ENCODE measurements at regions not wholly inside any gene's neighbourhood (a gene's known extent, or its start where the extent isn't known, plus 50 kb on each side); places are given as distances from the start of the nearest gene placed in this dataset.

DNA sequence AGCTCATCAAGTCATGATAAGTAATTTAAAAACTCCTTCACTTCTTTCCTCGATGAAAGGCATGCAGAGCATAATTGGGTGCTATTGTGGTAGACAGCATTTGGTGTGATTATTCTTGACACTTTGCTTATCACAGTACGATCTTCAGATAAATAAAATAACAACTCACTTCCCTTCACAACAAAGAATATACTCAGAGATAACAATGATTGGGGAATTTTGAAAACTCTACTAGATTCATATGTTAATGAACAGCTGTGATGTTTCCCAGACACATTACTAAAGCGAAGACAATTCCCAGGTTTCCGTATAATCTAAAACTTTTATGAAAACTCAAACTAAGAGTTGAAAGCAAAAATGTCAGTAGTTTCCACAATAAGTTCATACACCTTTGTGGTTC lies 670.6 kb upstream of the EPHA7 start:
- DNase-seq (ENCODE audit: low read depth, low spot score) = no peak
- no peaks in the 10 kb centered on the region for H3K9me2 ChIP-seq (ENCODE audit: insufficient read depth)
- intact Hi-C loops (cut with micrococcal nuclease) = no loop called here
- no peak overlapping the region for H3K27ac ChIP-seq (ENCODE audit: low read depth, low read length)
- no peaks in the 10 kb centered on the region for H3K4me1 ChIP-seq (ENCODE audit: control insufficient read depth in 1 of 2, insufficient read depth in 2 of 2, low read length in 2 of 2)
- no peak for TF ChIP-seq POLR2A (IDR thresholded peaks at IDR 0.05; ENCODE audit: borderline replicate concordance, extremely low read depth, insufficient read depth, insufficient read length)
- no peak for TF ChIP-seq CEBPB (IDR thresholded peaks at IDR 0.05; ENCODE audit: low read depth)
- no peak for TF ChIP-seq CBX3 (IDR thresholded peaks at IDR 0.05; ENCODE audit: low read depth)
- H2AFZ ChIP-seq (ENCODE audit: low read depth, low read length, poor library complexity, severe bottlenecking) = no peak overlapping the region
- no TSS peak for BruUV-seq (replicated peaks)
- H3K4me2 ChIP-seq (ENCODE audit: low read length) = no peak overlapping the region
- no peak for ATAC-seq
- no peaks in the 10 kb centered on the region for H3K27me3 ChIP-seq (ENCODE audit: insufficient read depth, low read length)
- no peaks in the 10 kb centered on the region for H3K36me3 ChIP-seq (ENCODE audit: control insufficient read depth in 1 of 2, insufficient read depth in 2 of 2, low read length in 2 of 2)
- H3K9me3 ChIP-seq (ENCODE audit: control insufficient read depth in 1 of 2, insufficient read depth in 1 of 2, low read depth in 1 of 2, low read length in 2 of 2) = peaks cover 0 to 3% of the 10 kb centered on the region in 2 experiments; a peak in 1 of 4 replicates
- no peak overlapping the region for H3K4me3 ChIP-seq (replicated peaks in 1 of 2; ENCODE audit: low read depth in 1 of 2, low read length in 2 of 2)
- no peaks in the 10 kb centered on the region for H4K20me1 ChIP-seq (ENCODE audit: insufficient read depth)
- ChIA-PET CTCF (no interaction called here), RAD21 (ENCODE audit: low non-redundant PET in 1 of 2, low total read pairs in 2 of 2, uncharacterized antibody in 2 of 2, unreplicated experiment in 2 of 2) (no interaction called here), POLR2A (no interaction called here)
- no peak overlapping the region for H3K9ac ChIP-seq (ENCODE audit: low read length)
- H3K79me2 ChIP-seq (ENCODE audit: insufficient read depth, low read length) = no peaks in the 10 kb centered on the region

DNA sequence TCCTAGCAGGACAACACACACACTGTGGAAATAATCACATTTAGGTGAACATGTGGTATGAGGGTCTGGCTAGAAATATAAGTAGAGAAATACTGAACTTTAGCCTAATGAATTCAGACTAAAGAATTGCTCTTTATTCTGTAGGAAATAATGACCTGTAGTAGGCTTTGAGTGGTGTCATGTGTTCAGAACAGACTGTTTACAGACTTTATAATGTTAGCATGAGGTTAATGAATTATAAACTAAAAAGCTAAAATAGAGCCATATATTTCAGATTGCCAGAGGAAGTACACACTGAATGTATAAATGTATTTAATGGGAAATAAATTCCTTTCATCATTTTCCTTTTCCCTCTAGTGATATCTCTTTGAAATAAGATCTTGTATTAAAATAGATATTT lies 669.5 kb upstream of the EPHA7 start:
- Histone ChIP-seq H4K20me1 (ENCODE audit: insufficient read depth) (no peaks in the 10 kb centered on the region), H3K4me1 (ENCODE audit: control insufficient read depth in 1 of 2, insufficient read depth in 2 of 2, low read length in 2 of 2) (no peaks in the 10 kb centered on the region), H2AFZ (ENCODE audit: low read depth, low read length, poor library complexity, severe bottlenecking) (no peak overlapping the region), H3K36me3 (ENCODE audit: control insufficient read depth in 1 of 2, insufficient read depth in 2 of 2, low read length in 2 of 2) (no peaks in the 10 kb centered on the region), H3K4me2 (ENCODE audit: low read length) (no peak overlapping the region), H3K9me3 (ENCODE audit: control insufficient read depth in 1 of 2, insufficient read depth in 1 of 2, low read depth in 1 of 2, low read length in 2 of 2) (peaks cover 0 to 3% of the 10 kb centered on the region in 2 experiments; a peak in 1 of 4 replicates), H3K9ac (ENCODE audit: low read length) (no peak overlapping the region), H3K9me2 (ENCODE audit: insufficient read depth) (no peaks in the 10 kb centered on the region), H3K27ac (ENCODE audit: low read depth, low read length) (no peak overlapping the region), H3K4me3 (replicated peaks in 1 of 2; ENCODE audit: low read depth in 1 of 2, low read length in 2 of 2) (no peak overlapping the region), H3K79me2 (ENCODE audit: insufficient read depth, low read length) (no peaks in the 10 kb centered on the region), H3K27me3 (ENCODE audit: insufficient read depth, low read length) (no peaks in the 10 kb centered on the region)
- TF ChIP-seq ELF1 (IDR thresholded peaks at IDR 0.05; ENCODE audit: borderline replicate concordance, low read depth) (no peak), EZH2 (IDR thresholded peaks at IDR 0.05) (no peak), EGR1 (IDR thresholded peaks at IDR 0.05; ENCODE audit: low read depth) (no peak), POLR2A (IDR thresholded peaks at IDR 0.05; ENCODE audit: borderline replicate concordance, extremely low read depth, insufficient read depth, insufficient read length) (no peak), ZNF274 (IDR thresholded peaks at IDR 0.05; ENCODE audit: low read depth, low read length) (no peak), POLR2AphosphoS5 (IDR thresholded peaks at IDR 0.05; ENCODE audit: low read depth, low read length) (no peak), SIN3A (IDR thresholded peaks at IDR 0.05; ENCODE audit: low read depth) (no peak), FOSL1 (IDR thresholded peaks at IDR 0.05; ENCODE audit: low read depth) (no peak), TCF7L2 (IDR thresholded peaks at IDR 0.05; ENCODE audit: borderline replicate concordance, extremely low read depth, insufficient read depth, insufficient read length) (no peak), RAD21 (IDR thresholded peaks at IDR 0.05; ENCODE audit: low read depth) (no peak), SP1 (IDR thresholded peaks at IDR 0.05; ENCODE audit: low read depth) (no peak), EZH2phosphoT487 (IDR thresholded peaks at IDR 0.05; ENCODE audit: borderline replicate concordance) (no peak), YY1 (IDR thresholded peaks at IDR 0.05; ENCODE audit: extremely low read depth, insufficient replicate concordance, low read depth, low read length) (no peak)
- TF ChIP-seq, protein P1, sequence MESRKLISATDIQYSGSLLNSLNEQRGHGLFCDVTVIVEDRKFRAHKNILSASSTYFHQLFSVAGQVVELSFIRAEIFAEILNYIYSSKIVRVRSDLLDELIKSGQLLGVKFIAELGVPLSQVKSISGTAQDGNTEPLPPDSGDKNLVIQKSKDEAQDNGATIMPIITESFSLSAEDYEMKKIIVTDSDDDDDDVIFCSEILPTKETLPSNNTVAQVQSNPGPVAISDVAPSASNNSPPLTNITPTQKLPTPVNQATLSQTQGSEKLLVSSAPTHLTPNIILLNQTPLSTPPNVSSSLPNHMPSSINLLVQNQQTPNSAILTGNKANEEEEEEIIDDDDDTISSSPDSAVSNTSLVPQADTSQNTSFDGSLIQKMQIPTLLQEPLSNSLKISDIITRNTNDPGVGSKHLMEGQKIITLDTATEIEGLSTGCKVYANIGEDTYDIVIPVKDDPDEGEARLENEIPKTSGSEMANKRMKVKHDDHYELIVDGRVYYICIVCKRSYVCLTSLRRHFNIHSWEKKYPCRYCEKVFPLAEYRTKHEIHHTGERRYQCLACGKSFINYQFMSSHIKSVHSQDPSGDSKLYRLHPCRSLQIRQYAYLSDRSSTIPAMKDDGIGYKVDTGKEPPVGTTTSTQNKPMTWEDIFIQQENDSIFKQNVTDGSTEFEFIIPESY (IDR thresholded peaks at IDR 0.05; ENCODE audit: extremely low read depth, insufficient replicate concordance, low read length) = no peak
- TF ChIP-seq, protein P2, sequence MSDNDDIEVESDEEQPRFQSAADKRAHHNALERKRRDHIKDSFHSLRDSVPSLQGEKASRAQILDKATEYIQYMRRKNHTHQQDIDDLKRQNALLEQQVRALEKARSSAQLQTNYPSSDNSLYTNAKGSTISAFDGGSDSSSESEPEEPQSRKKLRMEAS (IDR thresholded peaks at IDR 0.05) = no peak
- no peak for ATAC-seq
- RAD21 ChIA-PET (ENCODE audit: low non-redundant PET in 1 of 2, low total read pairs in 2 of 2, uncharacterized antibody in 2 of 2, unreplicated experiment in 2 of 2) = no interaction called here
- intact Hi-C loops (cut with micrococcal nuclease) = no loop called here
- DNase-seq (ENCODE audit: low read depth, low spot score) = no peak
- POLR2A ChIA-PET = no interaction called here
- CTCF ChIA-PET = no interaction called here
- no TSS peak for BruUV-seq (replicated peaks)

Measured in HCT116 (cell line).